NCI-H146 (cell line): ENCODE measurements at regions not wholly inside any gene's neighbourhood (a gene's known extent, or its start where the extent isn't known, plus 50 kb on each side); places are given as distances from the start of the nearest gene placed in this dataset.
"Not testable (repeated sequence)": the region's sequence is repeated elsewhere in the genome, so short reads cannot be mapped to it uniquely, and the experiment has no call there.

Experiments
- DNase-seq: peaks from one replicate; lab custom pipeline; 2025; lab: John Stamatoyannopoulos, UW

GRCh38 chr12:62196146-62196545, 64.1 kb upstream of the USP15 start:
- no peak for DNase-seq

GRCh38 chr12:62202861-62203260, 57.3 kb upstream of the USP15 start:
- not testable (repeated sequence) for DNase-seq

- no peak for DNase-seq
Observed at GRCh38 chr12:62205346-62205745, 54.9 kb upstream of the USP15 start.

GRCh38 chr12:62207248-62207647, 53.0 kb upstream of the USP15 start:
- DNase-seq: no peak
